ENCODE measurements at regions not wholly inside any gene's neighbourhood (a gene's known extent, or its start where the extent isn't known, plus 50 kb on each side); places are given as distances from the start of the nearest gene placed in this dataset.

GRCh38 chr15:19992428-19992827, 549.2 kb downstream of the GOLGA6L6 start:
- TF ChIP-seq CTCF (IDR thresholded peaks at IDR 0.05): no peak
- DNase-seq (no peak), ATAC-seq (no peak)
- Histone ChIP-seq H3K4me3 (no peak overlapping the region), H3K4me1 (ENCODE audit: low read depth) (no peaks in the 10 kb centered on the region), H3K36me3 (ENCODE audit: low read depth) (no peaks in the 10 kb centered on the region), H3K9me3 (peaks cover 45% of the 10 kb centered on the region)
- intact Hi-C loops (cut with DNase I, micrococcal nuclease): no loop called here

GRCh38 chr15:19988094-19988660, 553.4 kb downstream of the GOLGA6L6 start:
- H3K4me1 ChIP-seq (ENCODE audit: low read depth): no peaks in the 10 kb centered on the region
- intact Hi-C loops (cut with DNase I, micrococcal nuclease): no loop called here
- H3K4me3 ChIP-seq: no peak overlapping the region
- no peak for TF ChIP-seq CTCF (IDR thresholded peaks at IDR 0.05)
- H3K9me3 ChIP-seq: peaks cover 50% of the 10 kb centered on the region
- H3K36me3 ChIP-seq (ENCODE audit: low read depth): no peaks in the 10 kb centered on the region
- no peak for ATAC-seq
- no peak for DNase-seq

GRCh38 chr15:19987389-19988048, 554.1 kb downstream of the GOLGA6L6 start:
- intact Hi-C loops (cut with DNase I, micrococcal nuclease): no loop called here
- no peak for TF ChIP-seq CTCF (IDR thresholded peaks at IDR 0.05)
- Histone ChIP-seq H3K4me3 (no peak overlapping the region), H3K9me3 (peaks cover 49% of the 10 kb centered on the region), H3K4me1 (ENCODE audit: low read depth) (no peaks in the 10 kb centered on the region), H3K36me3 (ENCODE audit: low read depth) (no peaks in the 10 kb centered on the region)
- DNase-seq (peak in 1 of 3 donors; percentile 16), ATAC-seq (no peak)

- no peaks in the 10 kb centered on the region for H3K36me3 ChIP-seq (ENCODE audit: low read depth)
- no peak overlapping the region for H3K4me3 ChIP-seq
- no peak for DNase-seq
- TF ChIP-seq CTCF (IDR thresholded peaks at IDR 0.05): no peak
- no peaks in the 10 kb centered on the region for H3K4me1 ChIP-seq (ENCODE audit: low read depth)
- intact Hi-C loops (cut with DNase I, micrococcal nuclease): no loop called here
- no peak for ATAC-seq
- H3K9me3 ChIP-seq: peaks cover 45% of the 10 kb centered on the region
Observed at GRCh38 chr15:19984101-19984500, 557.5 kb downstream of the GOLGA6L6 start.

- H3K36me3 ChIP-seq (ENCODE audit: low read depth): no peaks in the 10 kb centered on the region
- intact Hi-C loops (cut with DNase I, micrococcal nuclease): no loop called here
- DNase-seq (no peak), ATAC-seq (no peak)
- H3K4me3 ChIP-seq: no peak overlapping the region
- no peaks in the 10 kb centered on the region for H3K4me1 ChIP-seq (ENCODE audit: low read depth)
- H3K9me3 ChIP-seq: peaks cover 50% of the 10 kb centered on the region
- TF ChIP-seq CTCF (IDR thresholded peaks at IDR 0.05): no peak
Observed at GRCh38 chr15:19974998-19975397, 566.6 kb downstream of the GOLGA6L6 start.
